Eye (tissue), 1 donor: ENCODE measurements at regions not wholly inside any gene's neighbourhood (a gene's known extent, or its start where the extent isn't known, plus 50 kb on each side); places are given as distances from the start of the nearest gene placed in this dataset.

Experiments used
- DNase-seq: peaks from one replicate; pipeline ENCODE4 v3.0.0-alpha.2; 2015

GRCh38 chr3:132189601-132190000, 127.6 kb upstream of the ACP3 start:
- DNase-seq = no peak

- no peak for DNase-seq
Measured at GRCh38 chr3:132196113-132196512, 121.1 kb upstream of the ACP3 start.

GRCh38 chr3:132198516-132198915, 118.7 kb upstream of the ACP3 start:
- no peak for DNase-seq

GRCh38 chr3:132199451-132199850, 117.8 kb upstream of the ACP3 start:
- DNase-seq = no peak

GRCh38 chr3:132202586-132202985, 114.6 kb upstream of the ACP3 start:
- DNase-seq = no peak

- DNase-seq = no peak
Measured at GRCh38 chr3:132203889-132204596, 113.2 kb upstream of the ACP3 start.

GRCh38 chr3:132205609-132206008, 111.6 kb upstream of the ACP3 start:
- DNase-seq = no peak

GRCh38 chr3:132209855-132210254, 107.4 kb upstream of the ACP3 start:
- DNase-seq = no peak

GRCh38 chr3:132210476-132211346, 106.5 kb upstream of the ACP3 start:
- no peak for DNase-seq

- DNase-seq = no peak
Measured at GRCh38 chr3:132211896-132212295, 105.3 kb upstream of the ACP3 start.

GRCh38 chr3:132218817-132219755, 98.1 kb upstream of the ACP3 start:
- peak; percentile 40 for DNase-seq

GRCh38 chr3:132220986-132221385, 96.2 kb upstream of the ACP3 start:
- no peak for DNase-seq

- DNase-seq = no peak
Measured at GRCh38 chr3:132222868-132223538, 94.2 kb upstream of the ACP3 start.

GRCh38 chr3:132225664-132226063, 91.5 kb upstream of the ACP3 start:
- no peak for DNase-seq

GRCh38 chr3:132228923-132229322, 88.3 kb upstream of the ACP3 start:
- no peak for DNase-seq

GRCh38 chr3:132229641-132230040, 87.6 kb upstream of the ACP3 start:
- no peak for DNase-seq

- no peak for DNase-seq
Measured at GRCh38 chr3:132230156-132231000, 86.8 kb upstream of the ACP3 start.

GRCh38 chr3:132231633-132232032, 85.6 kb upstream of the ACP3 start:
- no peak for DNase-seq

GRCh38 chr3:132232231-132232792, 84.9 kb upstream of the ACP3 start:
- DNase-seq = no peak

GRCh38 chr3:132236701-132237651, 80.2 kb upstream of the ACP3 start:
- DNase-seq = no peak
